Fibroblast of villous mesenchyme (primary cell): ENCODE measurements at regions not wholly inside any gene's neighbourhood (a gene's known extent, or its start where the extent isn't known, plus 50 kb on each side); places are given as distances from the start of the nearest gene placed in this dataset.
A peak's percentile ranks its signal among the peaks of the same experiment; 100 is the strongest.

Experiments
- DNase-seq: peaks from one replicate; pipeline ENCODE4 v3.0.0-alpha.2; 2010; ENCODE audit warnings: low read depth
- H3K4me3 ChIP-seq: 2 replicates; pipeline ENCODE4 v1.5.1; 2011; ENCODE audit warnings: low read depth, mild to moderate bottlenecking, low read length
- CTCF ChIP-seq: IDR thresholded peaks from 2 replicates; pipeline ENCODE4 v1.5.1; 2012; ENCODE audit warnings: low read depth, mild to moderate bottlenecking, low read length; ENCODE audit not compliant: insufficient read depth

GRCh38 chr3:193846569-193846968 lies 253.6 kb downstream of the OPA1 start:
- TF ChIP-seq CTCF: no peak
- H3K4me3 ChIP-seq: no peak overlapping the region
- DNase-seq: no peak

- TF ChIP-seq CTCF: no peak
- H3K4me3 ChIP-seq: no peak overlapping the region
- DNase-seq: no peak
Observed at GRCh38 chr3:193847402-193847801, 254.4 kb downstream of the OPA1 start.

GRCh38 chr3:193848547-193848946 lies 255.5 kb downstream of the OPA1 start:
- no peak for DNase-seq
- no peak for TF ChIP-seq CTCF
- no peak overlapping the region for H3K4me3 ChIP-seq

- no peak for TF ChIP-seq CTCF
- no peak for DNase-seq
- H3K4me3 ChIP-seq: no peak overlapping the region
Observed at GRCh38 chr3:193850084-193850619, 257.1 kb downstream of the OPA1 start.

GRCh38 chr3:193851428-193851847 lies 258.4 kb downstream of the OPA1 start:
- peak; percentile 45 for DNase-seq
- no peak overlapping the region for H3K4me3 ChIP-seq
- no peak for TF ChIP-seq CTCF

GRCh38 chr3:193851941-193852674 lies 259.1 kb downstream of the OPA1 start:
- no peak for TF ChIP-seq CTCF
- H3K4me3 ChIP-seq: no peak overlapping the region
- DNase-seq: no peak
